ENCODE measurements at regions not wholly inside any gene's neighbourhood (a gene's known extent, or its start where the extent isn't known, plus 50 kb on each side); places are given as distances from the start of the nearest gene placed in this dataset.

- DNase-seq = no peak
Observed at GRCh38 chr14:87712396-87713090, 280.4 kb downstream of the GALC start.

DNA sequence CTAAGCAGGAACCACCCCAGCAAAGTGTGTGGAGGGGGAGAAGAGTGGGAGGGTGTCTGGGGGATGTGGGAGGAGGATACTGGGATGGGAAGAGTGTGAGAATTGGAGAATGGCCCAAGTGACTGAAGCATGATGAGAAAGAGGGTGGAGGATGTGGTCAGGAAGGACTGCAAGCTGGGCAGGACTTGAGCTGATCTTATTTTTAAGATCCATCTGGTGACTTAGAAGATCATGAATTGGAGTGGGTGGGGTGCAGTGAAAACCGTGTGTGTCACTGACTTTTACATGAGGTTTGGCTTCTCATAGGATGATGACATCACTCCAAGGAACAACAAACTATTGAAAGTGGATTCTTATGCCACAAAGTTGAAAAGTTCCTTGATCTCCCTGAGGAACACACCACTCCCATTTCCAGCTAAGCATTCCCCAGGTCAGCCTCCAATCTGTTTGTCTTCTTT, 287.5 kb downstream of the GALC start:
- DNase-seq = no peak

DNA sequence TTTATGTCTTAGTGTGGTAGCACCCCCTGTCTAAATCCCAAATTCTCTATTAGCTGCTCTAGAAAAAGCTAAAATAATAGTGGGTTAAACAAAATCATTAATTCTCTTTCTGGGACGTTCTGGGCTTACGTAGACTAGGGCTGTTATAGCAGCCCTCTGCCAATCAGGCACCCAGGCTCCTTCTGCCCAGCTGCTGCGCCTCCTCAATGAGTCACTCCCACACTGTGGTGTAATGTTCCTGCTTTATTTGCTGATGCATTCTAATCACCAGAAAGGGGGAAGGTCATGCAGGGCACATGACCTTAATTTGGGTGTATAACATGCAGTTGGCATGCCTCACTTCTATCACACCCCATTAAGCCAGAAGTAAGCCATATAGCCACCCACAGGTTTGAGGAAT, 294.5 kb downstream of the GALC start:
- no peak for DNase-seq

DNA sequence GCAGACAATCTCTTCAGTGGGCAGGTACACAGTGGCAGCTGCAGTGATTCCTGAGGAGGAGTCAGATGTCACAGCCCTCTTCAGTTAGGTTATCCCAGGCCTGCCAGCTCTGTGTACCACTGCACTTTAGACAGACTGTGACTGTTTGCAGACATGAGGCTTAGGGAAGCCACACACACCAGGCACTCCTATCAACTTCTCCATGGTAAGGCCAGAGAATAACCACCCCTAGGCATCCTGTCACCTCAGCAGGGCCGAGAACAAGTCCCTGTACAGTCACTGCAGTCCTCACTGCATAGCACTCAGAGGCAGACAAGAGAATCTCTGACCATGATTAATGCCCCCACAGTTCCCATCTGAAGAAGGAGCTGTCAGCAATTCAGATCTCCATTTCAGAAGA, 296.5 kb downstream of the GALC start:
- no peak for DNase-seq

- no peak for DNase-seq
Observed at GRCh38 chr14:87691042-87691881, 301.7 kb downstream of the GALC start.

- no peak for DNase-seq
Observed at GRCh38 chr14:87690076-87690613, 302.8 kb downstream of the GALC start.

GRCh38 chr14:87688524-87688923, 304.5 kb downstream of the GALC start:
- no peak for DNase-seq

DNA sequence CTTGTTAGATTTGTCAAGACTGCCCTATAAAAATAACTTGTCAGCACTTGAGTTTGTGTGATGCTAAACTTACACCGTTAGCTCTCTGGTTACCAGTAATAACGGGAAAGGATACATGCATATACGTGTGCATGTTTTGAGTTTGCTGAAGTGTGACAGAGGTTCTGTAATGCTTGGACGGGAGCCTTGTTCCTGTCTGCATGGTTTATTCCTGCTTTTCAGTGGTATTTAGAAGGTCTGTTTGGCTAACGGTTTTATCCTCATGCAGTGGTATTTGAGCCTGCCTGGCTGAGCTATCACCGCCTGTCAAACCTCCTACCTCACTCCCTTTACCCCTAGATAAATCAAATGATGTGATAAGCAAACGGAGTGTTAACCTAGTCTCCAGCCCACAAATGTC, 305.6 kb downstream of the GALC start:
- no peak for DNase-seq

DNA sequence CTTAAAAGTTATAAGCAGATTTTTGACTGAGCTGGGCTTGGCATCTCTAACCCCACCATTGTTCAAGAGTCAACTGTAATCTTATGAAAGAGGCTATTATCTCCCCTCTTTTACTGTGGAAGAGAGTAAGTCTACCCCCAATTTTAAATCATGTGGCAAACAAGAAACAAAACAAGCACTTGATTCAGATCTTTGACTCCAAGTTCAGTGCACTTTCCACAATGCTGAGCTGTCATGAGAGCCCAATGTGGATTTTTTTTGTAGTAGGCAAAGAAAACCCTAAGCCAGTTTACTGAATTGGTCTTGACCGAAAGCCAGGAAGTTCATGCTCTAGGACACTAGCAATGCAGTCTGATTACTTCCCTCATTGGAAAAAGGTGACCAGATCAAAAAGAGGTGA, 306.2 kb downstream of the GALC start:
- DNase-seq = no peak

GRCh38 chr14:87679866-87680265, 313.1 kb downstream of the GALC start:
- DNase-seq = no peak

DNA sequence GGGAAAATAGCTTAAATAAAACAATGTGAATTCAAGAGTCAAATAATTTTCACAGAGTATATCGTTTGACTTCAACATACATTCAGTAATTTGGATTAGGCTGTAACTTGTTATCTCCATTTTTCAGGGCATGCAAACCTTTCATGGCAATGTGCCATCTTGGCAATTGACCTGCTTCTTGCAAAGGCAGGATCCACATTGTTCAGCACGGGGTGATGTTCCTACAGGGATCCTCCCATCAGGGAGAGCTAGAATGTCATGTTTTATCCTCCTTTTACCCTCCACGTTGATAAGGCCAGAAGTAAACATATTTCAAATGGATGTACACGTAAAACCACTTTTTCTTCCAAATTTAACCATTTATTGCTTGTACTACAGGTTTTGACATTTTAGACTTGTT, 314.4 kb downstream of the GALC start:
- no peak for DNase-seq

- DNase-seq = no peak
Observed at GRCh38 chr14:87676814-87677437, 316.1 kb downstream of the GALC start.

GRCh38 chr14:87667659-87668058, 325.3 kb downstream of the GALC start:
- DNase-seq = no peak

DNA sequence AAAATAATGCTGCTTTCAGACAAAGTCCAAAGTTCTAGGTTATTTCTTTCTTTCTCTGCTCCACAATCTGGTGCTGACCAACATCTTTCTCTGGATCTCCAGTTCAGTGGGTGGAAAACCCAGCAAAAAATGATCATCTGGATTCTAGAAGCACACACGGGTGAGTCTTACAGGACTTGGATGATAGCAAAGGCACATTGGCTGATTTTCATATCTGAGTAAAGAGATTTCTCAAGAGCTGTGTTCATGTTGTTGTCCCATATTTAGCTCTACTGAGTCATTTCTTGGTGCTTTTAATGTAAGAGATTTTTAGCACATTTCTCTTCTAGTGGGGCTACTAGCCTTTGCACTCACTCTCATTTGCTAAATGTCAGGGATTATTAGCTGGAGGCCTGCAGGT, 336.7 kb downstream of the GALC start:
- no peak for DNase-seq

GRCh38 chr14:87652278-87652677, 340.7 kb downstream of the GALC start:
- no peak for DNase-seq

DNA sequence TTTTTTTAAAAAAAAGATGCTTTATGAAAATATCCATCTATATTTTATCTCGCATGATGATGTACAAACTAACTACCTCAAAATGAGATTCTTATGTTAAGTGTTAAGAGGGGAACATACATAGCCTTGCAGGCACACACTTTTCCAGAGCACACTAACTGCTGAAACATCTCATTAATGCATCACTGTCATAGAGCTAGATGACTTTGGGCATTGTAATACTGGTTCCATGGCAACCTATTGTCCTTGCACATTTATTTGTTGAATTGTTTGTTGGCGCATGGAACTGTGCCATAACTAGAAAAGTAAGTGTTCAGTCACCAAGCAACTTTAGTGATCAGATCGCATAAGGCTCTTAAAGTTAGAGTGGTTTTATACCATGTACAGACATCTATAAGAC, 348.3 kb downstream of the GALC start:
- DNase-seq = no peak

GRCh38 chr14:87643005-87643404, 350.0 kb downstream of the GALC start:
- no peak for DNase-seq

DNA sequence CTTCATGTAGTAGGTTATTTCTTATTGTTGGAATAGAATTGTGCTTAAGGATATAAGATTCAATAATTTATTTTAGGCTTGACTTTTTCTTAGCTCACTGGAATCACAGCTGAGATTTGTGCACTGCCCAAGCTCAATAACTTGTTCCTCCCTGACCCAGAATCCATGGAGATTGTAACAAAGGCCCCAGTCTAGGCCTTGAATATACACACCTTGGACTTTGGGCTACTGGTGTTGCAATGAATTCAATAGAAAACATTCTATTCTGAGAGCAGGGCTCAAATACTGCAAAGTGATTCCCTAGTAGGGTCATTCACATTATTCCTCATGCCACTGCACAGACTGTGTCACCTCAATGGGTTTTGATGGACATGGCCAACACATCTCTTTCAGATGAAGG, 352.4 kb downstream of the GALC start:
- no peak for DNase-seq

DNA sequence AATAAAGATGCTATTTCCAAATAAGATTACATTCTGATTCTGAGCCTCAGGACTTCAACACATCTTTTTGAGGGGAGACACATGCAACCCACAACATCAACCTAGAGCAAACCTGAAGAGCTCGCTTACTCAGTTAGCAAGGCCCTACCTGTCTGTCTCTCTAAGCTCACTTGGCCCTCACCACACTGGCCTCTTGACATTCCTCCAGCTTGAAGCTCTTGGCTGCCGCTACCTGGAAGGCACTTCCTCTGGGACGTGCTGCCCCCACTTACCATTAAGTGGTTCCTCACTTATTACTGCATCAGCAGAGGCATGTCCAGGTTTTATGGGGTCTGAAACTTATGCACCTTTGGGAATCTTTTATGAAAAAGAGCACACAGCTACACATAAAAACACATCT, 354.8 kb downstream of the GALC start:
- no peak for DNase-seq

DNA sequence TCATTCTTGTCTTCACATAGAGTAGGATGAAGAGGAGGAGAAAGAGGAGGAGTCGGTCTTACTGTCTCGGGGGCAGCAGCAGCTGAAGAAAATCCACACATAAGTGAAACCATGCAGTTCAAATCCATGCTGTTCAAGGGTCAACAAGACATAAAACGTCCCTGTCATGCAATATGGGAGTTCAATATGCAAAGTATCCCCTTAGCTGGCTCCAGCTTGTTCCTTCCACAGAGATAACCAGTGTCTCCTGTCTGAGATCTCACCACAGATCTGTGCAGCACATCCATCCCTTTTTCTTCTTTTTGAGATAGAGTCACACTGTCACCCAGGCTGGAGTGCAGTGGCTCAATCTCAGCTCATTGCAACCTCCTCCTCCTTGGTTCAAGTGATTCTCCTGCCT, 357.5 kb downstream of the GALC start:
- no peak for DNase-seq

DNA sequence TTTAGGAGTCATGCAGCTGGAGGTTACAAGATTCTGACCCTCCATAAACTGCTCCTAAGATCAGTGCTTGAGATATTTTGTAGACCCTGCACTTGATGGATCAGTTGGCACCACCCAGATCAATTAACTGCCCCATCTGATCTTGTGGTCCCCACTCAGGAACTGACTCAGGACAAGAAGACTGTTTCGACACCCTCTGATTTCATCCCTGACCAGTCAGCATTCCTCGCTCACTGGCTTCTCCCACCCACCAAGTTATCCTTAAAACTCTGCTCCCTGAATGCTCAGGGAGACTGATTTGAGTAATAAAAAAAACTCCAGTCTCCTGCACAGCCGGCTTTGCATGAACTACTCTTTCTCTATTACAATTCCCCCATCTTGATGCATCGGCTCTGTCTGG, 360.2 kb downstream of the GALC start:
- DNase-seq = no peak

DNA sequence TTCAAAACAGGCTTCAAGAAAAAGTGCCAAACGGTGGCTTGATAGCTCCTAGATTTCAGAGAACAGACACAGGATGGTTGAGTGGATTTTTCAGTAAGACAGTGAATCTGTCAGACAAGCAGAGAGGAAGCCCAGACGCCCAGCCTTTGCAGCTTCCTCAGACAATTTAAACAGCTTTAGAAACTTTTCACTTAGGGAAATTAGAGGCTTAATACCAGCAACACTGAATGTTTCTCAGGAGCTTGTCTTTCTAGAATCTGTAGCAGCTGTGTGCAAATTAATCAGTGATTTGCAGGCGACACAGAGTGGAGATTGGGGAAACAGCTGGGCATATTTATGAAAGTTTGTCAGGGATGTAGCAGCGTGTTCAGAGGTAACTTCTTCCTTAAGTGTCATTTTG, 362.1 kb downstream of the GALC start:
- no peak for DNase-seq

DNA sequence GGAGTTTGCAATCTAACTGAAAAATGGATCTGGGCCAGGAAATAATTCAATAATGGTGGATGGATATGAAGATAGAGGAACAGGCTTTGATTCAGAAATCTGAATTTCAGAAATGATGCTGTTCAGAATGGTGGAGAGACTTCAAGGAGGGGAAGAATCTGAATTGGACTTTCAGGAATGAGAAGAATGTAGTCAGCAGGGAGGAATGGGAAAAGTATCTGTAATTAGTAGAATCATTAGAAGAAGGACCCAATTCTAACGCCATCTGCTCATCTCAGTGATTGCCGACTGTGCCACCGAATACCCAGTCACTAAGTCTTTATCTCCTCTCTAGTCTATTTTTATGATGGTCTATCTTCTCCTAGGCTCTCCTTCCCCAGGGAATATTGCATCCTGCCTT, 363.2 kb downstream of the GALC start:
- DNase-seq = no peak

DNA sequence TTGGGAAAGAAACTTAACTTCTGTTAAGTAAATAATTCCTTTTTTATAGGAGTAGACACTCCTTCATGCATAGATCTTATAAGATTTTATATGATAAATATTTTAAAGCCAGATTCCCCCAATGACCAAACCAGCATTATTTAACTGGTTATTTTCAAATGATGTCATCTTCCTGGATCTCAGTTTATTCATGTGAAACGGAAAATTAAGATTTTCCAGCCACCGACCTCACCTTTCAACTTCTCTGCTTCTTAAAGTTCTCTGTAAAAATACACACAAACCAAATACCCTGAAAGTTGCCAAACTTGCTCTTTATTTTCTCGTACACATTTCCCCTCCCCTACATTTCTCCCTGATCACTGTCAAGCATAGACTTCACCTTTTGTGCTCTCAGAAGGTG, 364.2 kb downstream of the GALC start:
- no peak for DNase-seq
